GM23248 (cell line): ENCODE measurements at regions not wholly inside any gene's neighbourhood (a gene's known extent, or its start where the extent isn't known, plus 50 kb on each side); places are given as distances from the start of the nearest gene placed in this dataset.

Experiments
- DNase-seq: peaks from one replicate; pipeline ENCODE4 v3.0.0-alpha.2; 2015
- H2AFZ ChIP-seq: fragments of 200-600 bp; sonication (generic); 2 replicates; pipeline ENCODE4 v1.6.1; 2016; ENCODE audit warnings: antibody characterized with exemption
- H3F3A ChIP-seq: fragments of 200-600 bp; sonication (generic); 2 replicates; pipeline ENCODE4 v1.6.1; 2016; ENCODE audit warnings: mild to moderate bottlenecking, antibody characterized with exemption, mixed run types; ENCODE audit not compliant: insufficient read depth
- H3K27ac ChIP-seq: fragments of 200-600 bp; sonication (generic); 2 replicates; pipeline ENCODE4 v1.5.1; 2016; ENCODE audit warnings: mild to moderate bottlenecking
- H3K27me3 ChIP-seq: fragments of 200-600 bp; sonication (generic); replicated peaks from 2 replicates; pipeline ENCODE4 v1.6.1; 2016; ENCODE audit warnings: mild to moderate bottlenecking; ENCODE audit not compliant: insufficient read depth
- H3K36me3 ChIP-seq: fragments of 200-600 bp; sonication (generic); 2 replicates; pipeline ENCODE4 v1.6.1; 2016; ENCODE audit warnings: low read depth, mild to moderate bottlenecking
- H3K4me1 ChIP-seq: fragments of 200-600 bp; sonication (generic); 2 replicates; pipeline ENCODE4 v1.6.1; 2016; ENCODE audit warnings: mild to moderate bottlenecking; ENCODE audit not compliant: insufficient read depth
- H3K4me2 ChIP-seq: fragments of 200-600 bp; sonication (generic); one replicate; pipeline ENCODE4 v1.6.1; 2016; ENCODE audit warnings: mild to moderate bottlenecking; ENCODE audit not compliant: unreplicated experiment
- H3K4me3 ChIP-seq: fragments of 200-600 bp; sonication (generic); 2 replicates; pipeline ENCODE4 v1.5.1; 2016; ENCODE audit warnings: mild to moderate bottlenecking
- H3K79me2 ChIP-seq: fragments of 200-600 bp; sonication (generic); 2 replicates; pipeline ENCODE4 v1.6.1; 2016; ENCODE audit warnings: mild to moderate bottlenecking; ENCODE audit not compliant: insufficient read depth
- H3K9ac ChIP-seq: fragments of 200-600 bp; sonication (generic); 2 replicates; pipeline ENCODE4 v1.6.1; 2016; ENCODE audit warnings: mild to moderate bottlenecking
- H3K9me2 ChIP-seq: fragments of 200-600 bp; sonication (generic); 2 replicates; pipeline ENCODE4 v1.6.1; 2016; ENCODE audit warnings: mixed run types, mild to moderate bottlenecking, moderate library complexity; ENCODE audit not compliant: insufficient read depth
- H3K9me3 ChIP-seq: fragments of 200-600 bp; sonication (generic); one replicate; pipeline ENCODE4 v1.6.1; 2017; ENCODE audit warnings: low read depth
- H4K20me1 ChIP-seq: fragments of 200-600 bp; sonication (generic); 2 replicates; pipeline ENCODE4 v1.6.0; 2016; ENCODE audit not compliant: insufficient read depth
- EZH2 ChIP-seq: fragments of 200-600 bp; sonication (generic); IDR thresholded peaks from 2 replicates; pipeline ENCODE4 v1.6.1; 2018; ENCODE audit warnings: antibody characterized with exemption, mild to moderate bottlenecking; ENCODE audit not compliant: insufficient read depth, poor library complexity, severe bottlenecking
- EZH2phosphoT487 ChIP-seq: fragments of 200-600 bp; sonication (generic); IDR thresholded peaks from 2 replicates; pipeline ENCODE4 v1.6.1; 2018; ENCODE audit warnings: antibody characterized with exemption, moderate library complexity, mild to moderate bottlenecking, low read depth; ENCODE audit not compliant: insufficient read depth
- WGBS, 2 experiments: methylation state at CpG; one replicate each; pipeline ENCODE4 v1.1.6; 2015 to 2017; ENCODE audit warnings: low lambda C conversion rate in 2 of 2, low coverage in 1 of 2; ENCODE audit errors: missing lambda C conversion rate in 2 of 2; 5-methylcytosine and 5-hydroxymethylcytosine counted together
- in situ Hi-C: fragments of 300-500 bp; cut with MboI; formaldehyde crosslinking; loops from 2 replicates; pipeline ENCODE4 v1.15.0; 2020

- H3K9me2 ChIP-seq, result no peaks in the 10 kb centered on the region
- no peak for DNase-seq
- TF ChIP-seq EZH2 (no peak), EZH2phosphoT487 (no peak)
- peaks cover 13% of the 10 kb centered on the region; the same call in 1 of the 2 replicates for H3F3A ChIP-seq
- WGBS, 2 experiments, result 87 to 88% methylated on average over 5 of the region's 5 CpGs
- no peak overlapping the region for H3K4me3 ChIP-seq
- H3K9me3 ChIP-seq, result no peaks in the 10 kb centered on the region
- in situ Hi-C loops, result no loop called here
- no peaks in the 10 kb centered on the region for H3K27me3 ChIP-seq
- H3K4me1 ChIP-seq, result peaks cover 18% of the 10 kb centered on the region
- H4K20me1 ChIP-seq, result no peaks in the 10 kb centered on the region
- no peak overlapping the region for H3K9ac ChIP-seq
- H3K27ac ChIP-seq, result no peak overlapping the region
- H3K4me2 ChIP-seq, result no peak overlapping the region
- H2AFZ ChIP-seq, result no peak overlapping the region
- H3K79me2 ChIP-seq, result no peaks in the 10 kb centered on the region
- H3K36me3 ChIP-seq, result no peaks in the 10 kb centered on the region
Measured at GRCh38 chr10:104576611-104577010, 64.5 kb upstream of the SORCS3 start.

GRCh38 chr10:104577163-104577562, 63.9 kb upstream of the SORCS3 start:
- Histone ChIP-seq H3K9me3 (no peaks in the 10 kb centered on the region), H3K9ac (no peak overlapping the region), H4K20me1 (no peaks in the 10 kb centered on the region), H3K9me2 (no peaks in the 10 kb centered on the region), H3F3A (peaks cover 14% of the 10 kb centered on the region), H3K27ac (no peak overlapping the region), H3K27me3 (no peaks in the 10 kb centered on the region), H3K4me1 (peaks cover 22% of the 10 kb centered on the region), H3K4me2 (no peak overlapping the region), H3K36me3 (no peaks in the 10 kb centered on the region), H3K79me2 (no peaks in the 10 kb centered on the region), H2AFZ (no peak overlapping the region), H3K4me3 (no peak overlapping the region)
- TF ChIP-seq EZH2phosphoT487 (no peak), EZH2 (no peak)
- 73 to 76% methylated on average over 5 of the region's 5 CpGs for WGBS, 2 experiments
- in situ Hi-C loops, result no loop called here
- no peak for DNase-seq

- WGBS, 2 experiments, result 95% methylated on average over 12 of the region's 12 CpGs
- no peak for TF ChIP-seq EZH2phosphoT487
- Histone ChIP-seq H3K27me3 (no peaks in the 10 kb centered on the region), H3K9me2 (no peaks in the 10 kb centered on the region), H3K79me2 (no peaks in the 10 kb centered on the region), H3K4me3 (no peak overlapping the region), H3F3A (peaks cover 14% of the 10 kb centered on the region), H3K4me1 (peaks cover 27% of the 10 kb centered on the region), H4K20me1 (no peaks in the 10 kb centered on the region), H3K36me3 (no peaks in the 10 kb centered on the region), H3K9ac (no peak overlapping the region), H3K9me3 (no peaks in the 10 kb centered on the region), H3K4me2 (no peak overlapping the region), H2AFZ (no peak overlapping the region), H3K27ac (no peak overlapping the region)
- no peak for DNase-seq
- in situ Hi-C loops, result no loop called here
Measured at GRCh38 chr10:104577861-104578521, 63.1 kb upstream of the SORCS3 start.

- H2AFZ ChIP-seq, result no peak overlapping the region
- H3K9ac ChIP-seq, result no peak overlapping the region
- H3K79me2 ChIP-seq, result no peaks in the 10 kb centered on the region
- in situ Hi-C loops, result no loop called here
- WGBS, 2 experiments, result 84 to 85% methylated on average over 7 of the region's 7 CpGs
- no peak overlapping the region for H3K4me2 ChIP-seq
- H4K20me1 ChIP-seq, result no peaks in the 10 kb centered on the region
- H3K36me3 ChIP-seq, result no peaks in the 10 kb centered on the region
- no peak for DNase-seq
- H3K27ac ChIP-seq, result no peak overlapping the region
- H3K4me1 ChIP-seq, result peaks cover 27% of the 10 kb centered on the region
- H3K9me2 ChIP-seq, result no peaks in the 10 kb centered on the region
- TF ChIP-seq EZH2phosphoT487 (no peak), EZH2 (no peak)
- no peaks in the 10 kb centered on the region for H3K9me3 ChIP-seq
- no peaks in the 10 kb centered on the region for H3K27me3 ChIP-seq
- peaks cover 14% of the 10 kb centered on the region for H3F3A ChIP-seq
- no peak overlapping the region for H3K4me3 ChIP-seq
Measured at GRCh38 chr10:104578671-104579070, 62.4 kb upstream of the SORCS3 start.

- in situ Hi-C loops, result no loop called here
- no peak for DNase-seq
Measured at GRCh38 chr10:104579136-104579535, 62.0 kb upstream of the SORCS3 start.

More at GRCh38 chr10:104579136-104579535, 62.0 kb upstream of the SORCS3 start:
- H3K9me3 ChIP-seq, result no peaks in the 10 kb centered on the region
- 60 to 64% methylated on average over 6 of the region's 6 CpGs for WGBS, 2 experiments
- no peaks in the 10 kb centered on the region for H4K20me1 ChIP-seq
- TF ChIP-seq EZH2, result no peak
- no peak for TF ChIP-seq EZH2phosphoT487
- H3K79me2 ChIP-seq, result no peaks in the 10 kb centered on the region
- no peaks in the 10 kb centered on the region for H3K36me3 ChIP-seq
- H3K27ac ChIP-seq, result no peak overlapping the region
- no peak overlapping the region for H3K4me3 ChIP-seq
- no peak overlapping the region for H3K4me2 ChIP-seq
- H3K4me1 ChIP-seq, result peaks cover 27% of the 10 kb centered on the region
- no peaks in the 10 kb centered on the region for H3K9me2 ChIP-seq
- no peaks in the 10 kb centered on the region for H3K27me3 ChIP-seq
- H2AFZ ChIP-seq, result no peak overlapping the region
- H3K9ac ChIP-seq, result no peak overlapping the region
- peaks cover 14% of the 10 kb centered on the region for H3F3A ChIP-seq
